ENCODE measurements at regions not wholly inside any gene's neighbourhood (a gene's known extent, or its start where the extent isn't known, plus 50 kb on each side); places are given as distances from the start of the nearest gene placed in this dataset.

DNA sequence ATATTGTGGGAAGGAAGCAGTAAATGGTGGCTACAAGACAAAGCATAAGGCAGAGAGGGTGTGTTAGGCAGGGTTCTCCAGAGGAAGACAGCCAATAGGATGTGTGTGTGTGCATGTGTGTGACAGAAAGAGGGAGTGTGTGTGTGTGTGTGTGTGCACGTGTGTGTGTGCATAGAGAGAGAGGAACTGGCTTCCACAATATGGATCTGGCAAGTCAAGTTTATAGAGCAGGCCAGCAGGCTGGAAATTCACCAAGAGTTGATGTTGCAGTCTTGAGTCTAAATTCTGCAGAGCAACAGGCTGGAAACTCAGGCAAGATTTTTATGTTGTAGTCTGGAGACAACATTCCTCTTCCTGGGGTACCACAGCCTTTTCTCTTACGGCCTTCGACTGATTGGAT is 374.0 kb downstream of the TNS3 start:
- FAIRE-seq: no peak
- intact Hi-C loops (cut with DNase I): no loop called here
- ATAC-seq: no peak
- peaks cover 0 to 8% (median 5%) of the 10 kb centered on the region in 3 donors for H3K4me1 ChIP-seq
- WGBS, 2 donors: 87% methylated on average over 3 of the region's 3 CpGs
- DNase-seq: no peak
- H3K9me3 ChIP-seq: no peaks in the 10 kb centered on the region
- TF ChIP-seq, protein P1, sequence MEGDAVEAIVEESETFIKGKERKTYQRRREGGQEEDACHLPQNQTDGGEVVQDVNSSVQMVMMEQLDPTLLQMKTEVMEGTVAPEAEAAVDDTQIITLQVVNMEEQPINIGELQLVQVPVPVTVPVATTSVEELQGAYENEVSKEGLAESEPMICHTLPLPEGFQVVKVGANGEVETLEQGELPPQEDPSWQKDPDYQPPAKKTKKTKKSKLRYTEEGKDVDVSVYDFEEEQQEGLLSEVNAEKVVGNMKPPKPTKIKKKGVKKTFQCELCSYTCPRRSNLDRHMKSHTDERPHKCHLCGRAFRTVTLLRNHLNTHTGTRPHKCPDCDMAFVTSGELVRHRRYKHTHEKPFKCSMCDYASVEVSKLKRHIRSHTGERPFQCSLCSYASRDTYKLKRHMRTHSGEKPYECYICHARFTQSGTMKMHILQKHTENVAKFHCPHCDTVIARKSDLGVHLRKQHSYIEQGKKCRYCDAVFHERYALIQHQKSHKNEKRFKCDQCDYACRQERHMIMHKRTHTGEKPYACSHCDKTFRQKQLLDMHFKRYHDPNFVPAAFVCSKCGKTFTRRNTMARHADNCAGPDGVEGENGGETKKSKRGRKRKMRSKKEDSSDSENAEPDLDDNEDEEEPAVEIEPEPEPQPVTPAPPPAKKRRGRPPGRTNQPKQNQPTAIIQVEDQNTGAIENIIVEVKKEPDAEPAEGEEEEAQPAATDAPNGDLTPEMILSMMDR (IDR thresholded peaks at IDR 0.05): no peak
- no peak overlapping the region for H3K4me3 ChIP-seq
- H3K27me3 ChIP-seq: no peaks in the 10 kb centered on the region
- H3K27ac ChIP-seq: no peak overlapping the region
- H3K36me3 ChIP-seq: no peaks in the 10 kb centered on the region

DNA sequence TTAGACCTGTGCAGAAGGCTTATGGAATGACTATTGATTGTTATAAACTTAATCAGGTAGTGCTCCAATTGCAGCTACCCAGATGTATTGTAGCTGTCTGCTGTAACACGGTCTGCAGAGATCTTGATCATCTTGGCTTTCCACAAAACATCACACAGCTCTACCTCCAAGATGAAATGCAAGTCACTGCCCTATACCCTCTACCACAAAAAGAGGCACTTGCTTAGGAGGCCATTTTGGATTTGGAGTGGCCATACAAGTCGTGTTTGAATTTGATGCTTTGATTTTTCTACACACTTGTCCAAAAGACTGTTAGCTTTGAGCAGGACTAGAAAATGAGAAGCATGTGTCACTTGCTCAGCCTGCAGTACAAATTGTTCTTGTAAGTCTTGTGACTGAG is 377.2 kb downstream of the TNS3 start:
- DNase-seq (no peak), ATAC-seq (no peak), FAIRE-seq (no peak)
- H3K4me3 ChIP-seq: no peak overlapping the region
- WGBS, 2 donors: 70 to 81% methylated on average over 2 of the region's 2 CpGs
- H3K27ac ChIP-seq: no peak overlapping the region
- no peaks in the 10 kb centered on the region for H3K9me3 ChIP-seq
- intact Hi-C loops (cut with DNase I): no loop called here
- no peaks in the 10 kb centered on the region for H3K4me1 ChIP-seq
- TF ChIP-seq, protein P1 (IDR thresholded peaks at IDR 0.05): no peak
- H3K27me3 ChIP-seq: no peaks in the 10 kb centered on the region
- no peaks in the 10 kb centered on the region for H3K36me3 ChIP-seq

DNA sequence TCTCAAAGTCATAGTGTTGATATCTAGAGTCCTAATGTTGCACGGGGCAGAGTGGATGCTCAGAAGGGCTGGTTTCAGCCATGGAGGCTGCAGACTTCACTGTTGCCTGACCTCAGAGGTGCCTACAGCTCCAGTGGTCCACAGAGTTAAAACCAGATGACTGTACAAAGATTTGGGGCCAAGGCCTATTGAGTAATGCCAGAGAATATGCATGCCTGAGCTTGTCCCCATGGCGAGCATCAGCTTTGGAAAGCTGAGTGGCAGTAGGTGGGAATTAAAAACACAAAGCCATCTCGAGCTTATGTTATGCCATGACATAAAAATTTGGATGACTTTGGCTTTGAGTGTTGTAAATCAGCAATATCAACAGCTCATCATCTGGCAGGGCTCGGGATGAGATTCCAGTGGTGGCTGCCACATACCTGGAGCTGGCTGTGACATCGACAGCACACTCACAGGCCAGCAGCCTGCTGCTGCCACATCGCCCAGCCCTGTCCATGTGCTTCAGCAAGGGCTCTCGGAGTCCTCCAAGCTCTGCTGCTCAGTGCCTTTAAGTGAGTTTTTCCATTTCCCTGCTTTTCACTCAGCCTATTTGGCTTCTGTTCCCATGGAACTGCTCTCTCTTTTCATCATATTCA is 379.6 kb downstream of the TNS3 start:
- Histone ChIP-seq H3K4me1 (no peaks in the 10 kb centered on the region), H3K27ac (no peak overlapping the region), H3K36me3 (no peaks in the 10 kb centered on the region), H3K4me3 (no peak overlapping the region), H3K27me3 (no peaks in the 10 kb centered on the region), H3K9me3 (no peaks in the 10 kb centered on the region)
- intact Hi-C loops (cut with DNase I): no loop called here
- DNase-seq: no peak
- TF ChIP-seq, protein P1 (IDR thresholded peaks at IDR 0.05): no peak
- ATAC-seq: no peak
- 80 to 90% methylated on average over 7 of the region's 7 CpGs for WGBS, 2 donors
- no peak for FAIRE-seq

DNA sequence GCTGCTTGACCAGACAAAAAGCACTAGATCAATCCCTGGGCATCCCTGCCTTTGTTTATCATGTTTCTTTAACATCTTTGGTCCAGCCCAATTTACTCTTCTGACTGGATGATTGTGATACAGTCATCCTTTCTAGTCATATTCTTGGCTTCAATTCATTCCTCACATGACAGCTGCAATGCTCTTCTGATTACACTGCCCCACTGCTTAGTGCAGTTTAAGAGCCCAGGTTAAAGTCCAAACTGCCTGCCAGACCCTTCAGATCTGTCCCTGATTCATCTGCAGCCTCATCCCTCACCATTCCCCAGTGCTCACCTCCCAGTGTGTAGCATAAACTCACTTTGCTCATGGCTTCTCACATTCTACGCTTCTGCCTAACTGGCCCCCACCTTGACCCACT is 383.8 kb downstream of the TNS3 start:
- Histone ChIP-seq H3K27me3 (no peaks in the 10 kb centered on the region), H3K4me3 (no peak overlapping the region), H3K4me1 (no peaks in the 10 kb centered on the region), H3K27ac (no peak overlapping the region), H3K36me3 (no peaks in the 10 kb centered on the region), H3K9me3 (no peaks in the 10 kb centered on the region)
- 95 to 100% methylated on average over 1 of the region's 1 CpG for WGBS, 2 donors
- ATAC-seq: peak in 1 of 4 donors; percentile 25
- DNase-seq: no peak
- intact Hi-C loops (cut with DNase I): no loop called here
- FAIRE-seq: no peak
- TF ChIP-seq, protein P1 (IDR thresholded peaks at IDR 0.05): no peak

DNA sequence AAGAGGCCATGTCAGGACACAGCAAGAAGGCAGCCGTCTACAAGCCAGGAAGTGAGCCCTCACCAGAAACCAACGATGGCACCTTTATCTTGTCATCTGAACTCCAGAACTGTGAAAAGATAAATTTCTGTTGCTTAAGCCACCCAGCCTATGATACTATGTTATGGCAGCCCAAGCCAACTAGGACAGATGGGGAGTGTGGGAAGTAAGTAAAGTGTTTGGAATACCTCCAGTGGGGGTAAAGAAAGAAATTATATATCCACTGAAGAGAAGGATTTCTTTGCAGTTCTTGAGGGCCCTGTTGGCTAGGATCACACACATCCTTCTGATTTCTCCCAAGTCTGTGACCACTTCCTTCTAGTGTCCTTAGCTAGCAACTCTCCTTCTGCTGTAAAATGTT is 384.4 kb downstream of the TNS3 start:
- no peak for ATAC-seq
- Histone ChIP-seq H3K4me3 (no peak overlapping the region), H3K9me3 (no peaks in the 10 kb centered on the region), H3K27ac (no peak overlapping the region), H3K4me1 (no peaks in the 10 kb centered on the region), H3K36me3 (no peaks in the 10 kb centered on the region), H3K27me3 (no peaks in the 10 kb centered on the region)
- FAIRE-seq: no peak
- DNase-seq: no peak
- TF ChIP-seq, protein P1 (IDR thresholded peaks at IDR 0.05): no peak
- intact Hi-C loops (cut with DNase I): no loop called here
- WGBS, 2 donors: 66 to 77% methylated on average over 2 of the region's 2 CpGs
